ENCODE measurements at regions not wholly inside any gene's neighbourhood (a gene's known extent, or its start where the extent isn't known, plus 50 kb on each side); places are given as distances from the start of the nearest gene placed in this dataset.

- DNase-seq = no peak
Observed at GRCh38 chr9:73682789-73683188, 531.1 kb downstream of the ANXA1 start.

DNA sequence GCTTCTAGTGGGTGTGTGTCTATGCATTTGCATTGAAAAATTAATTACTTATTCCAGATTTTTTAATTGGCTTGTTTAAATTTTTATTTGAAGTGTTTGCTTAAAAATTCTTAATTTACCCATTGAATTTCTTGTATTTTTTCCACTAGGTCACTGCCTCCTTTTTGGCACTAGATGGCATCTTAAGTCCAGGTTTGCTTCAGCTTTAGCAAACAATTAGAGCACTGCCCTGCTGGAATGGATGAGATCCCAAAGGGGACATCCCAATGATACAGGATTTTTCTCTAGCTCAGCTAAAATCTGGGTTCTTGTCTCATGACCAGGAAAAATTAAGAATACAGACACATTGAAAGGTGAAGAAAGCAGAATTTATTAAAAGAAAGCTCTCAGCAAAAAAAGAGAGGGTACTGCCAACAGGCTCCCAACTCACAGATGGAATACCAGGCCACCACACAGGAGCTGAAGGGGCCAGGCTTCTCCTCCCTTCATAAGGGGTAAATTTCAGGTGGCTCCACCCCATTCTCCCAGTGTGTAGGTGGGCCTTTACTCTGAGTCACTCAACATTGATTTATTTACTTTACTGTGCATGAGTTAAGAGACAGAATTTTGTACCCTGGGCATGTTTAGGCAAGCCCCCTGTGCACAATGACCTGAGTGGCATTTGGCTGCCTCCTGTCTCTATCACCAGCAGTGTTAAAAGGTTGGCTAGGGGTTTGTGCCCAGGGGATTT, 532.4 kb downstream of the ANXA1 start:
- no peak for DNase-seq

DNA sequence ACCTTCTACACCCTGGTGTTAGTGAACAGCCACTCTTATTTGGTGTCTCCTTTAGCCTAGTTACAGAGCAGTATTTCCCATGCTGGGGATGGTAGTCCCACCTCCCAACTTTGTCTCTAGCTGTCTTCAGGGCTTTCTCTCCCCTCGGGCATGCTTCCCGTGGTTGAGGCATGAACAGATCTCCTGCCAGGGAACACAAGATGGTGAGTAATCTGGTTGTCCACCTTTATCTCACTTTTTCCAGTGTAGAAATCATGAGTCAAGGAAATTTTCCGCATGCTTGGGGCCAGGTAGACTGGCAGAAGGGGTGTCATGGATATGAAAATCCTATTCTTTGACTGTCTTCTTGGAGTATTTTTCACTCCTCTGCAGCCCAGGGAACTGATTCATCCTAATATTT, 532.9 kb downstream of the ANXA1 start:
- DNase-seq = no peak

DNA sequence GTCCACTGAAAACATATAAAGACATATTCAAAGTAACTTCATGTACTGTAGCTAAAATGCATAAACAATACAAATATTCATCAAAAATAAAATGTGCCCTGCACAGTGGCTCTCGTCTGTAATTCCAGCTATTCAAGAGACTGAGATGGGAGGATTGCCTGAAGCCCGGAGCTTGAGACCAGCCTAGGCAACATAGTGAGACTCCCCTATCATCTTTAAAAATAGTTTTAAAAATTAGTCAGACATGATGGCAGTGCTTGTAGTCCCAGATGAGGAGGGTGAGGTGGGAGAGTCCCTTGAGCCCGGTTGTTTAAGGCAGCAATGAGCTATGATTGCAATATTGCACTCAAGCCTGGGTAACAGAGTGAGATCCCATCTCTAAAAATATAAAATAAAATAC, 534.1 kb downstream of the ANXA1 start:
- no peak for DNase-seq

DNA sequence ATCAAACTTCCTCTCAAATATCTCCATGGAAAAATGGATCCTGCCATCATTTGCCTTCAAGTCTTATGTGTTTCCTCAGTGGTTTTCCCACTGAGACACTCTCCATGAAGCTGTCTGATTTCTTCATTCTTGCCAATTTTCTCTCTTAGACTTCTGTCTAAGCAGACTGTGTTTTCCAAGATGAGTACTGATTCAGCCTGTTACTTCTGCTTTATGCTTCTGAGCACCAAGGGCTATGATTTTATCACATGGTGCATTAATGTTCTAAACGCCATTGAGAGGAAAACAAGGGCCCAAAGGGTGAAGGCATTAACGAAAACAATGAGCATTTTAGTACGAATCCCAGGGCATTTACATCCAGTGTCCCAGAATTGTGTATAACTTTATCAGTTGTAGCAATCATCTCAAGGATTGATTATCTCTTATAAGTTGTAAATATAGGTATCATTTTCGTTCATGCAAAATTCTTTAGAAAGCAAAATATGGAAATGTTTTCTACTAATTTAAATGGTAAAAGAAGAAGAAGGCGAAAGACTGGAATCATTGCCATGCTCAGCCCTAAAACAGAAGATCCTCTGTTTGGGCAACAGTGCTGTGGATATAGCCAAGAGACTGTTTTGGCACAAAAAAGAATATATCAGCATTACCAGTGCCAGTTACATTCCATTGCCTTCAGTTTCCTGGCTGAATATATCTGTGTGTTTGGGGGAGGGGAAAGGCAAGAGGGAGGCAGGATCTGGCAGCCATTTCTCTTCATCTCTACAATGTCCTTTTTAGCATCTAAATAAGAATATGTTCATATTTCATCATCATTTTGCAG, 537.6 kb downstream of the ANXA1 start:
- DNase-seq = no peak

GRCh38 chr9:73701415-73702057, 549.9 kb downstream of the ANXA1 start:
- DNase-seq = no peak

DNA sequence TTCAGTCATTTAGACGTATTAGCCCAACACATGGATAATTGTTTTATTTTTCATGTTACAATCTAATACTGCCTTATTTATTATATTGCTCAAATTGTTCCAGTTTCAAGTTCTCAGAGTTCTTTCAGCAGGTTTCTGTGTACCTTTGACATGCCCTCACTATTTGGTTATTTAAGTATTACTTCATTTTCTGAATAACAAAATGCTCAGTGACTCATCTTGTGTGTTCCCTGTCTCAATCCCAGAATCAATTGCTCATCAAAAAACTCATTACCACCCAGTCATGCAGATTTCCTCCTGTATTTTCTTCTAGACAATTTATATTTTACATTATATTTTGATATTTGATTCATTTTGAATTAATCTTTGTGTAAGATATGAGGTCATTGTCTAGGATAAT, 562.6 kb downstream of the ANXA1 start:
- no peak for DNase-seq

DNA sequence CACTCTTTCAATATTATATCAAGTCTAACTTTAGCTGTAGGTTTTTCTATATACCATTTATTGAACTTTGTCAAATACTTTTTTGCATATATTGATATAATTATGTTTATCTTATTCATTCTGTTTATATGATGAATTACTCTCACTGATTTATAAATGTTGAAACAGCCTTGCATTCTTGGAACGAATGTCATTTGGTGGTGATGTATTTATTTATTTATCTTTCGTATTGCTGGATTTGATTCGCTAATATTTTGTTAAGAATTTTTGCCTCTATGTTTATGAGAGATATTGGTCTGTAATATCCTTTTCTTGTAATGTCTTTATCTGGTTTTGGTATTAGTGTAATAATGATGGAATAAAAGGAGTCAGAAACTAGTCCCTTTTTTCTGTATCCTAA, 563.9 kb downstream of the ANXA1 start:
- DNase-seq = no peak

- DNase-seq = no peak
Observed at GRCh38 chr9:73719660-73720059, 568.0 kb downstream of the ANXA1 start.

- DNase-seq = no peak
Observed at GRCh38 chr9:73720601-73721000, 568.9 kb downstream of the ANXA1 start.

DNA sequence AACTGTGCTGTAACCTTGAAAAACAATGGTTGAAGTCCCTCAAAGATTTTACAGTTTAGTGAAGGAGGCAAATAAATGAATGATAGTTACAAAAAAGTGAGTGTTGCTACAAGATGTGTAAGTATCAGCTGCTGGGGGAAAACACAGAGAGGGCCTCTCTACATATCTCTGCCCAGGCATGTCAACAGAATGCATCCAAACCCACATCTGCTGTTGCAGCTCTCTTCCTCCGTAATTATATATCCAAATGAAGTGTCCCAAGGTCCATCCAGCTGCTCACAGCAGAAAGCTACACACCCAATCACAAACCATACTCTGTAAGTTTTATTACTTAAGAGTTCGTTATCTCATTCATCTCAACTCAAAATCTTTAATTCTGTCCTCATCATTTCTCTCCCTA, 584.6 kb downstream of the ANXA1 start:
- DNase-seq = no peak

DNA sequence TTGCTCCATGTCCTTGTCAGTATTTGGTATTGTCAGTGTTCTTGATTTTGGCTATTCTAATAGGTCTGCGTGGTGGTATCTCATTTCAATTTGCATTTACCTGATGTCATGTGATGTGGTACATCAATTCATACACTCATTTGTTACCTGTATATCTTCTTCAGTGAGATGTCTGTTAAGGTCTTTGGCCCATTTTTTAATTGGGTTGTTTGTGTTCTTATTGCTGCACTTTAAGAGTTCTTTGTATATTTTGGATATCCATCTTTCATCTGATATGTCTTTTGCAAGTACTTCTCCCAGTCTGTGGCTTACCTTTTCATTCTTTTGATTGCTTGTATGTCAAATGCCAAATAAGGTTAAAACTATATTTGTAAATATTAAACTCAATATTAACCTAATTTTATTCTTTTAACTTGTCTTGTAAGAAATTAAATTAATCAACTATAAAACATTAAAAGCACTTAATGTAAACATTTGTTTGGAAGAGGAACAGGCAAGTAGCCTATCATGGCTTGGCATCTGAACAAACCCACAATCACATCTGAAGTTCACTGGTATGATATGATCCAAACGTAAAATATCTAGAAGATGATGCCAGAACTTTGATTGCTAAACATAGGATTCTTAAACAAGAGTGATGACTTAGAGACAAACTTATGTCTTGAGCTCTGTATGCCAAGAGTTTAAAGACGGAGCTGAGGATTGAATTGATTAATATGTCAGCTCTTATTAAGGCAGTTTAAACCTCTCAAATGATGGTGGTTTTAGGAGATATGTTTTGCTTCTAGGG, 587.3 kb downstream of the ANXA1 start:
- no peak for DNase-seq

- no peak for DNase-seq
Observed at GRCh38 chr9:73741316-73741715, 589.7 kb downstream of the ANXA1 start.

DNA sequence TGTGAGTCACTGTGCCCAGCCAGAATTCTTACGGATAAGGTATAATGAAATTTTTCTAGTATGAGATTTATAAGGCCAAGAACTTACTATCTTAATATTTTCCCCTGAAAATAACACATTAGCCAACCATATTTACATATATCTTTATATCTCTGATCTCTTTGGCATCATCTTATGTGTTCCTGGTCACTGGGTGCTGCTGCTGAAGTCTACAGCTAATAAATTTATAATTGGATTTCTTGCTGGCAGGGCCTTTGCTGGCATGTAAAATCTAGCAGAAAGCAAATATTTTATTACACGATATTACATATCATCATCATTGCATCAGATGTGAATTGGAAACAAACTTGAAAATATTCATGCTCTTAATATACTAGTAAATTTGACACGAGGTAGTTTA, 590.7 kb downstream of the ANXA1 start:
- DNase-seq = no peak

DNA sequence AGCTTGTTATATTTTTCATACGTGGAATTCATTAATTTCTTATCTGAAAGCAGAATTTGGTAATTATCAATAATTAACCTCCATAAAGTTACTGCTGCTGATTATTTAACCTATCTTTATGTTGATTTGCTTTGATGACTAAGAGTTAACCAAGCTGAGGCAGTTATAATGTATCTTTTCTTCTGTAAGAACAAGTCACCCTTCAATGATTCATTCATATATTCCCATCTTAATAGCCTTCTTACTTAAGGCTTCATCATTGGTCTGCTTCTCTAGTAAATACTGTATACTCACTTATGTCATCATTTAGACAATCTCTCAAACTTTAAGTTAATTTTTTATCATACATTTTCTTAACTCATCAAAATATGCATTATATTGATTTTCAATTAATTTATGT, 592.2 kb downstream of the ANXA1 start:
- no peak for DNase-seq

- no peak for DNase-seq
Observed at GRCh38 chr9:73745598-73745997, 593.9 kb downstream of the ANXA1 start.

- DNase-seq = no peak
Observed at GRCh38 chr9:73753171-73753570, 601.5 kb downstream of the ANXA1 start.

GRCh38 chr9:73761905-73762304, 610.2 kb downstream of the ANXA1 start:
- no peak for DNase-seq

- DNase-seq = no peak
Observed at GRCh38 chr9:73773896-73774295, 622.2 kb downstream of the ANXA1 start.

DNA sequence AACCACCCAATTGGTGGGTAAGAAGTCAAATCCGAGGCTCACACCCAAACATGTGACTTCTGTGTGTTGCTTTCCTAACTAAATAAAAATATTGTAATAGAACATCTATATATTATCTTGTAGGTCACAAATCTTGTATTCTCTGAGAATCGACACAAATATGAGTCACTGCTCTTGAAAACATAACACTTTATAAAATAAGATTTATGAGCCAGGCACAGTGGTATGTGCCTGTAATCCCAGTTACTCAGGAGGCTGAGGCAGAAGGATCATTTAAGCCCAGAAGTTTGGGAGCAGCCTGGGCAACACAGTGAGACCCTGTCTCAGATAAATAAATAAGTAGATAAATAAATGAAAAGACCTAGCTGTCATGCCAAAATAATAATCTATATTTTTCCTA, 624.1 kb downstream of the ANXA1 start:
- no peak for DNase-seq

DNA sequence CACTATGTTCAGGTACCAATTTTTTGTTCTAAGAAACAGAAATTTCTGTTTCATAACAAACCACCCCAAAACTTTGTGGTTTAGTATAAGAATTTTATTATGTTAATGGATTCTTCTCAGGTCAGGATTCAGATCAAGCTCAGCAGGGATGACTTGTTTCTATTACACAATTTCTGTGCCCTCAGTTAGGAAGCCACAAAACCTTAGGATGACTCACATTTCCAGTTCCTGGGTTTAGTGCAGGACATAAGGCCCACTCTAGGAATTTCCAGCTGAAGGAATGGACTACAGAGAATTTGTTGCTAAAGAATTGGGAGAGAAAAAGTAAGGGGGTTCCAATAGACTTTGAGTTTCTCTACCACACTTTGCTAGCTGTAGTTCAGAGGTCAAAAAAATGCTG, 629.3 kb downstream of the ANXA1 start:
- DNase-seq = no peak

GRCh38 chr9:73782166-73782565, 630.5 kb downstream of the ANXA1 start:
- DNase-seq = no peak

DNA sequence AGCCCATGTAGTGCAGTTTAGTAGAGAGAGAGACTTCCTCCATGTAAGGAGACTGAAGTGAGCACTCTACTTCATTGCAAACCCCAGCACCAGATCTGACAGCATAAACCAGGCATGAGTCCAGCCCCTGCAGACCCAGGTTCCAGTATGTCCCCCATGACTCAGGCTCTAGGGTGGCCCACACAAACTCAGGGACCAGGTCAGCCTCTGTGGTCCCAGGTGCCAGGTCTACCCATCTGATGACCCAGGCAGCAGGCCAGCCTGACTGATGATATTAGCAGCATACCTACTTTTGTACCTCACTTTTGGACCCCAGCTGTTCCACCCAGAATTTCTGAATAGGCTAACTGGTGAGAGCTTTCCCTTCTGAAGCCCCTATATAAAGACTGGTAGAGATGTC, 647.8 kb downstream of the ANXA1 start:
- no peak for DNase-seq

Data from CD4-positive, alpha-beta T cell treated with Interferon alpha-2 for 1 hour (primary cell).